Suprapubic skin (tissue), 4 donors: ENCODE measurements at regions not wholly inside any gene's neighbourhood (a gene's known extent, or its start where the extent isn't known, plus 50 kb on each side); places are given as distances from the start of the nearest gene placed in this dataset.

ENCODE experiments used
- CTCF ChIP-seq, 2 donors: fragments of 200-600 bp in 1 of 2; fragments of 450-650 bp in 1 of 2; sonication (generic) in 1 of 2; IDR thresholded peaks; one replicate each; pipeline ENCODE4 v1.5.1; 2016 to 2019; ENCODE audit warnings: antibody characterized with exemption in 2 of 2, mild to moderate bottlenecking in 1 of 2, moderate library complexity in 1 of 2
- EP300 ChIP-seq: sonication (generic); formaldehyde crosslinking; IDR thresholded peaks from one replicate; pipeline ENCODE4 v1.6.1; 2017; ENCODE audit warnings: antibody characterized with exemption
- POLR2A ChIP-seq, 2 donors: fragments of 450-650 bp; IDR thresholded peaks; one replicate each; pipeline ENCODE4 v1.6.1; 2017; ENCODE audit warnings: antibody characterized with exemption in 2 of 2, mild to moderate bottlenecking in 2 of 2, moderate library complexity in 2 of 2
- POLR2AphosphoS5 ChIP-seq, 3 donors: sonication (generic); formaldehyde crosslinking; IDR thresholded peaks; one replicate each; pipeline ENCODE4 v1.6.1; 2017; ENCODE audit warnings: antibody characterized with exemption in 3 of 3

GRCh38 chr15:69868756-69869155 lies 229.0 kb downstream of the TLE3 start:
- TF ChIP-seq POLR2AphosphoS5 (IDR thresholded peaks at IDR 0.05) (no peak), CTCF (IDR thresholded peaks at IDR 0.05) (no peak), EP300 (no peak), POLR2A (IDR thresholded peaks at IDR 0.05) (no peak)
